ENCODE measurements at regions not wholly inside any gene's neighbourhood (a gene's known extent, or its start where the extent isn't known, plus 50 kb on each side); places are given as distances from the start of the nearest gene placed in this dataset.

DNA sequence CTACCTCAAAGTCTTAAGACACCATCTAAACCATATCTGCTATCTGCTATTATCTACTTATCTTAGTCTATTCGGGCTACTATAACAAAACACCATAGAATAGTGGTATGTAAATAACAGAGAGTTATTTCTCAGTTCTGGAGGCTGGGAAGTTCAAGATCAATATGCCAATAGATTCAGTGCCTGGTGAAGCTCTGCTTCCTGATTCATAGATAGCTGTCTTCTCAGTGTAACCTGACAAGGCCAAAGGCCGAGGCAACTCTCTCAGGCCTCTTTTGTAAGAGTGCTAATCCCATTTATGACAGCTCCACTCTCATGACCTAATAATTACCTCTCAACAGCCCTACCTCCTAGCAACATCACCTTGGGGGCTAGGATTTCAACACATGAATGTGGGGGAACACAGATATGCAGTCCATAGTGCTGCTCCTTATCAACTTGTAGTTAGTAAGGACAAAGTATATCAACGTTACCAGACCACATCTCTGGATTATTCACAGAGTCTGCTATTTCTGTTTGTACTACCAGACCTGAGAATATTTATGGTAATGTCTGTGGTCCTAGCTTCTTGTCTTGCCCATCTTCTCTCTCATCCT lies 297.8 kb downstream of the FOXG1 start:
- DNase-seq (ENCODE audit: low spot score in 2 of 2), result no peak
- Histone ChIP-seq H3K4me3 (no peak overlapping the region), H3K4me1 (peaks cover 17% of the 10 kb centered on the region), H3K27me3 (ENCODE audit: low read depth) (no peaks in the 10 kb centered on the region), H3K36me3 (replicated peaks) (no peaks in the 10 kb centered on the region), H3K9me3 (no peaks in the 10 kb centered on the region)
- in situ Hi-C loops (cut with MboI; ENCODE audit: low sequenced_read_pairs), result no loop called here

GRCh38 chr14:29069228-29069627 lies 302.6 kb downstream of the FOXG1 start:
- Histone ChIP-seq H3K4me3 (no peak overlapping the region), H3K9me3 (no peaks in the 10 kb centered on the region), H3K4me1 (no peaks in the 10 kb centered on the region), H3K36me3 (replicated peaks) (no peaks in the 10 kb centered on the region), H3K27me3 (ENCODE audit: low read depth) (no peaks in the 10 kb centered on the region)
- no peak for DNase-seq (ENCODE audit: low spot score in 2 of 2)
- in situ Hi-C loops (cut with MboI; ENCODE audit: low sequenced_read_pairs), result no loop called here

DNA sequence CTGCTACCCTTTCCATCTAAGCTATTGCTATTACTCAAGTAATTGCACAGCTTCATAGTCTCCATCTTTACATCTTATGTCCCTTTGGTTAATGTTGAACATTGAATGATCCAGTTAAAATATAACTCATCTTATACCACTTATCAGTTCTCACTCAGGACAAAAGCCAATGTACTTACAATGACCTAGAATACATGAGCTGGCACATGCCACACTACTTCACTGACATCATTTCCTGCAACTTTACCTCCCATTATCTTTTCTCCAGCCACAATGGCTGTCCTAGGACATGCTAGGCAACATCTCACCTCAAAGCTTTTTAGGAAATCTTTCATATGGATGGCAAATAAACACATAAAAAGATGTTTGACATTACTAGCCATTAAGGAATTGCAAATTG lies 309.2 kb downstream of the FOXG1 start:
- Histone ChIP-seq H3K9me3 (no peaks in the 10 kb centered on the region), H3K4me3 (no peak overlapping the region), H3K36me3 (replicated peaks) (no peaks in the 10 kb centered on the region), H3K4me1 (no peaks in the 10 kb centered on the region), H3K27me3 (ENCODE audit: low read depth) (no peaks in the 10 kb centered on the region)
- in situ Hi-C loops (cut with MboI; ENCODE audit: low sequenced_read_pairs), result no loop called here
- no peak for DNase-seq (ENCODE audit: low spot score in 2 of 2)

DNA sequence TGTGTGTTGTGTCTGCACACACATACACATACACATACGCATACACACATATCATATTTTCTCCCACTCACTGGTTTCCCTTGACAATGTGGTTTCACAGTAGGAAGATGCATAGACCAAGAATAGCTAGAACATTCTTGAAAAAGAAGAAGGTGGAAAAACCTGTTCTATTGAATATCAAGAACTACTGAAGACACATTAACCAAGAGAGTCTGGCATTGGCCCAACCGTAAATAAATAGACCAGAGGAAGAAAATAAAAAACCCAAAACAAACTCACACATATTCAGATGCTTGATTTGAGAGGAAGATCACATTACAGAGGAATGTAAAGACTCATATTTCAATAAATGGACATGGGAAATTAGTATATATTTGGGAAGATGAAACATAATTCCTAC lies 311.3 kb downstream of the FOXG1 start:
- Histone ChIP-seq H3K4me3 (no peak overlapping the region), H3K4me1 (no peaks in the 10 kb centered on the region), H3K27me3 (ENCODE audit: low read depth) (no peaks in the 10 kb centered on the region), H3K9me3 (no peaks in the 10 kb centered on the region), H3K36me3 (replicated peaks) (no peaks in the 10 kb centered on the region)
- DNase-seq (ENCODE audit: low spot score in 2 of 2), result no peak
- in situ Hi-C loops (cut with MboI; ENCODE audit: low sequenced_read_pairs), result no loop called here

GRCh38 chr14:29078810-29079522 lies 312.4 kb downstream of the FOXG1 start:
- H3K4me3 ChIP-seq, result no peak overlapping the region
- H3K4me1 ChIP-seq, result no peaks in the 10 kb centered on the region
- in situ Hi-C loops (cut with MboI; ENCODE audit: low sequenced_read_pairs), result no loop called here
- no peak for DNase-seq (ENCODE audit: low spot score in 2 of 2)
- H3K36me3 ChIP-seq (replicated peaks), result no peaks in the 10 kb centered on the region
- no peaks in the 10 kb centered on the region for H3K9me3 ChIP-seq
- H3K27me3 ChIP-seq (ENCODE audit: low read depth), result no peaks in the 10 kb centered on the region

- no peaks in the 10 kb centered on the region for H3K36me3 ChIP-seq (replicated peaks)
- DNase-seq (ENCODE audit: low spot score in 2 of 2), result peak; percentile 23 to 28
These were observed 319.0 kb downstream of the FOXG1 start for GRCh38 chr14:29085546-29085945.

GRCh38 chr14:29089849-29090248 lies 323.3 kb downstream of the FOXG1 start:
- Histone ChIP-seq H3K4me3 (no peak overlapping the region), H3K27me3 (ENCODE audit: low read depth) (no peaks in the 10 kb centered on the region), H3K9me3 (no peaks in the 10 kb centered on the region), H3K36me3 (replicated peaks) (no peaks in the 10 kb centered on the region), H3K4me1 (no peaks in the 10 kb centered on the region)
- in situ Hi-C loops (cut with MboI; ENCODE audit: low sequenced_read_pairs), result no loop called here
- no peak for DNase-seq (ENCODE audit: low spot score in 2 of 2)

More at GRCh38 chr14:29085546-29085945, 319.0 kb downstream of the FOXG1 start:
- H3K4me3 ChIP-seq, result no peak overlapping the region
- no peaks in the 10 kb centered on the region for H3K9me3 ChIP-seq
- no peaks in the 10 kb centered on the region for H3K4me1 ChIP-seq
- in situ Hi-C loops (cut with MboI; ENCODE audit: low sequenced_read_pairs), result no loop called here
- no peaks in the 10 kb centered on the region for H3K27me3 ChIP-seq (ENCODE audit: low read depth)

GRCh38 chr14:29092121-29092520 lies 325.5 kb downstream of the FOXG1 start:
- no peak for DNase-seq (ENCODE audit: low spot score in 2 of 2)
- no peak overlapping the region for H3K4me3 ChIP-seq
- in situ Hi-C loops (cut with MboI; ENCODE audit: low sequenced_read_pairs), result no loop called here
- no peaks in the 10 kb centered on the region for H3K36me3 ChIP-seq (replicated peaks)
- no peaks in the 10 kb centered on the region for H3K4me1 ChIP-seq
- no peaks in the 10 kb centered on the region for H3K9me3 ChIP-seq
- no peaks in the 10 kb centered on the region for H3K27me3 ChIP-seq (ENCODE audit: low read depth)

DNA sequence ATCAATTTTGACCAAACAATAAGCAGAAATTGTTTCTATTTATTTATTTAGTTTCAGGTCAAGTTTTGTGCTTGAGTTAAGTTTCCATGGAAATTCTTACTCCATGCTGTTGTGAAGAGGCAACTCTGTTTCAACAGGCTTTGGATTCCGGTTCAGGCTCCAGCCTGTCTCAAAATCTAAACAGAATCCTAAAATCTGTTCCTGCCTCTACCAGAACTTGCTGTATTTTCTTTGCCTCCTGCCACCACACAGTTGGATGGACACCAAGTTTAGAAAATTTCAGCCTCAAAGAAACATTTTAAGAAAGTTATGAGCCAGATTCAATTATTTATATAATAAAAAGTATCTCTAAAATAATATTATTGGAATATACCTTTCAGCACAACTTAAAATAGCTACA lies 330.9 kb downstream of the FOXG1 start:
- in situ Hi-C loops (cut with MboI; ENCODE audit: low sequenced_read_pairs), result no loop called here
- no peaks in the 10 kb centered on the region for H3K27me3 ChIP-seq (ENCODE audit: low read depth)
- H3K36me3 ChIP-seq (replicated peaks), result no peaks in the 10 kb centered on the region
- DNase-seq (ENCODE audit: low spot score in 2 of 2), result no peak
- H3K9me3 ChIP-seq, result no peaks in the 10 kb centered on the region
- H3K4me3 ChIP-seq, result no peak overlapping the region
- H3K4me1 ChIP-seq, result no peaks in the 10 kb centered on the region; the same call in 1 of the 2 replicates

GRCh38 chr14:29098656-29099055 lies 332.1 kb downstream of the FOXG1 start:
- in situ Hi-C loops (cut with MboI; ENCODE audit: low sequenced_read_pairs), result no loop called here
- Histone ChIP-seq H3K27me3 (ENCODE audit: low read depth) (no peaks in the 10 kb centered on the region), H3K36me3 (replicated peaks) (no peaks in the 10 kb centered on the region), H3K4me1 (peaks cover 8% of the 10 kb centered on the region), H3K9me3 (no peaks in the 10 kb centered on the region), H3K4me3 (no peak overlapping the region)
- DNase-seq (ENCODE audit: low spot score in 2 of 2), result no peak

- no peak overlapping the region for H3K4me3 ChIP-seq
- H3K4me1 ChIP-seq, result peaks cover 11% of the 10 kb centered on the region
- H3K9me3 ChIP-seq, result no peaks in the 10 kb centered on the region
- in situ Hi-C loops (cut with MboI; ENCODE audit: low sequenced_read_pairs), result no loop called here
- no peaks in the 10 kb centered on the region for H3K36me3 ChIP-seq (replicated peaks)
- no peaks in the 10 kb centered on the region for H3K27me3 ChIP-seq (ENCODE audit: low read depth)
- DNase-seq (ENCODE audit: low spot score in 2 of 2), result no peak
These were observed 335.7 kb downstream of the FOXG1 start for GRCh38 chr14:29102266-29102665.

GRCh38 chr14:29102996-29103395 lies 336.4 kb downstream of the FOXG1 start:
- no peak overlapping the region for H3K4me3 ChIP-seq
- no peaks in the 10 kb centered on the region for H3K9me3 ChIP-seq
- peaks cover 11% of the 10 kb centered on the region for H3K4me1 ChIP-seq
- H3K27me3 ChIP-seq (ENCODE audit: low read depth), result no peaks in the 10 kb centered on the region
- no peak for DNase-seq (ENCODE audit: low spot score in 2 of 2)
- no peaks in the 10 kb centered on the region for H3K36me3 ChIP-seq (replicated peaks)
- in situ Hi-C loops (cut with MboI; ENCODE audit: low sequenced_read_pairs), result no loop called here

GRCh38 chr14:29108908-29109307 lies 342.3 kb downstream of the FOXG1 start:
- in situ Hi-C loops (cut with MboI; ENCODE audit: low sequenced_read_pairs), result no loop called here
- Histone ChIP-seq H3K4me1 (peaks cover under 1% of the 10 kb centered on the region; the same call in 1 of the 2 replicates), H3K9me3 (no peaks in the 10 kb centered on the region), H3K36me3 (replicated peaks) (no peaks in the 10 kb centered on the region), H3K27me3 (ENCODE audit: low read depth) (no peaks in the 10 kb centered on the region), H3K4me3 (no peak overlapping the region)
- no peak for DNase-seq (ENCODE audit: low spot score in 2 of 2)

DNA sequence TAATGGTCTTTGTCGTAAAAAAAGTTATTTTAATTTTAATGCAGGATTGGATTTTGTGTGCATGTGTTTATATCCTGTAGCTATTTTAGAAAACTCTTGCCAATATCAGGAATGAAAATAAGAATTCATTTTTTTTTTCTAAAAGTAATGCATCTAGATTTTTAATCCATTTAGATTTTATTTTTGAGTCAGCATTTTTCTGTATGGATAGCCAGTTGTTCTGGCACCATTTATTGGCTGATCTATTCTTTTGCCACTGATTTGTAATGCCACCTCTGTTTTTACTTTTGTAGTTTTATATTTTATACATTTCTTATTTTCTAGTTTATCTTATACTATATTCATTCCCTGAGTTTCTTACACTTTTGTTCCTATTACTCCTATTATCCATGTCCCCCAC lies 343.0 kb downstream of the FOXG1 start:
- Histone ChIP-seq H3K27me3 (ENCODE audit: low read depth) (no peaks in the 10 kb centered on the region), H3K36me3 (replicated peaks) (no peaks in the 10 kb centered on the region), H3K4me1 (no peaks in the 10 kb centered on the region), H3K9me3 (no peaks in the 10 kb centered on the region), H3K4me3 (no peak overlapping the region)
- DNase-seq (ENCODE audit: low spot score in 2 of 2), result no peak
- in situ Hi-C loops (cut with MboI; ENCODE audit: low sequenced_read_pairs), result no loop called here

DNA sequence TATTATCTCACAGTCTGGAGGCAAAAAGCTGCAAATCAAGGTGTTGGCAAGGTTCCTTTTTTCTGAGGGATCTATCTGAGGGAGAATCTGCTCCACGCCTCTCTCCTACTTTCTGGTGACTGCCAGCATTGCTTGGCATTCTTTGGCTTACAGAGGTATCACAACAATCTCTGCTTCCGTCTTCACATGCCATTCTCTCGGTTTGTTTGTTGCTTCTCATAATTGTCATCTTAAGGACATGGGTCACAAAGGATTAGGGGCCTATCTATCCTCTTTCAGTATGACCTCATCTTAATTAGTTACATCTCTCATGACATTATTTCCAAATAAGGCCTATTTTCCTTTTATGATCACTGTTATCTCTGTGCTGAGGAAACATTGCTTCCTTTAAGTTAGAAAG lies 345.0 kb downstream of the FOXG1 start:
- Histone ChIP-seq H3K4me1 (no peaks in the 10 kb centered on the region), H3K9me3 (no peaks in the 10 kb centered on the region), H3K4me3 (no peak overlapping the region), H3K27me3 (ENCODE audit: low read depth) (no peaks in the 10 kb centered on the region), H3K36me3 (replicated peaks) (no peaks in the 10 kb centered on the region)
- in situ Hi-C loops (cut with MboI; ENCODE audit: low sequenced_read_pairs), result no loop called here
- DNase-seq (ENCODE audit: low spot score in 2 of 2), result no peak

Data from HAP-1 (cell line).